Nucleus accumbens (tissue), 56 donors: ENCODE measurements at regions not wholly inside any gene's neighbourhood (a gene's known extent, or its start where the extent isn't known, plus 50 kb on each side); places are given as distances from the start of the nearest gene placed in this dataset.
"Not testable (repeated sequence)": the region's sequence is repeated elsewhere in the genome, so short reads cannot be mapped to it uniquely, and the experiment has no call there.

Experiments
- DNase-seq, 56 donors: peaks; one replicate each; lab custom pipeline; 2025; lab: John Stamatoyannopoulos, UW

DNA sequence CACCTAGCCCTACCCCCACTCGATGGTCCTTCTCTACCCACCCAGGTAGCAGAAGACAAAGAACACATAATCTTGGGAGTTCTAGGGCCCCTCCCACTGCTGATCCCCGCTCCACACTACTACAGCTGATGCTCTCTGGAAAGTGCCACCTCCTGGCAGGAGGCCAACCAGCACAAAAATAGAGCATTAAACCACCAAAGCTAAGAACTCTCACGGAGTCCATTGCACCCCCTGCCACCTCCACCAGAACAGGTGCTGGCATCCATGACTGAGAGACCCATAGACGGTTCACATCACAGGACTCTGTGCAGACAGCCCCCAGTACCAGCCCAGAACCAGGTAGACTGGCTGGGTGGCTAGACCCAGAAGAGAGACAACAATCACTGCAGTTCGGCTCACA is 575.5 kb downstream of the BNC2 start:
- not testable (repeated sequence) for DNase-seq

DNA sequence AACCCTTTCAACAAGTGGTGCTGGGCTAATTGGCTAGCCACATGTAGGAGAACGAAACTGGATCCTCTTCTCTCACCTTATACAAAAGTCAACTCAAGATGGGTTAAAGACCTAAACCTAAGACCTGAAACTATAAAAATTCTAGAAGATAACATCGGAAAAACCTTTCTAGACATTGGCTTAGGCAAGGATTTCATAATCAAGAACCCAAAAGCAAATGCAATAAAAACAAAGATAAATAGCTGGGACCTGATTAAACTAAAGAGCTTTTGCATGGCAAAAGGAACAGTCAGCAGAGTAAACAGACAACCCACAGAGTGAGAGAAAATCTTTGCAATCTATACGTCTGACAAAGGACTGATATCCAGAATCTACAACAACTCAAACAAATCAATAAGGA is 571.1 kb downstream of the BNC2 start:
- not testable (repeated sequence) for DNase-seq

DNA sequence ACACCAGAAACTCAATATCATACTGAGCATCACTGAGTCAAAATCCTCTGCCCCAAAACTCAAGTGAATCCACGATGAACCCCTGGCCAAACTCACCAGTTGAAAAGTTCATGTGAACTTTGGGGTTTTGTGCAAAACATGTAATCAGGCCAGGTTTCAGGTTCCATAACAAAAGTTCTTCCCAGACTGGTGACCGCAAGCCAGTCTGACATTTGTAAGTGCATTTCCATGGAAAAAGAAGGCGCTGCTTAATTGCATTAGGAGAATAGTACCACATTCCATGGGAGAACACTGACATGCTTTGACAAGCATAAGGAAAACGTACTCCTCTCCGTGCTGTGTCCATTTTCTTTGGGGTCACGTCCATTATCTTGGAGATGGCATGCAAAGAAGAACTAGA is 567.0 kb downstream of the BNC2 start:
- no peak for DNase-seq

DNA sequence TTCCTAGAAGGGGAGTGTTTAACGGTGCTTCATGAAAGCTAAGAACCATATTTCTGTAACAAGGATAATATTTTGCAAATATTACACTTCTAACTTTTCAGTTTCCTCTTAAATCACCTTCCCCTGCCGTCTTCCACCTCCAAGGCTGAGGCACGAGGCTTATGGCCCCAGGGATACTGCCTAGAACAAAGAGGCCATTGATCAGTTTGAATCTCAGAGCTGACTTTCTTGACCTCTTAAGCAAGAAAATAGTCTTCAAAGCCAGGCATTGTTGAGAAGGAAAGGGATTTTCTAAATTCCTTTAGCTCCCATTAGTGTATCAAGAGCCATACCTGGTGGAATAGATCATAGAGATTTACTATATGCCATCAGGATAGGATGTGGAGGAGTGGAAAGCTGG is 566.2 kb downstream of the BNC2 start:
- no peak for DNase-seq

DNA sequence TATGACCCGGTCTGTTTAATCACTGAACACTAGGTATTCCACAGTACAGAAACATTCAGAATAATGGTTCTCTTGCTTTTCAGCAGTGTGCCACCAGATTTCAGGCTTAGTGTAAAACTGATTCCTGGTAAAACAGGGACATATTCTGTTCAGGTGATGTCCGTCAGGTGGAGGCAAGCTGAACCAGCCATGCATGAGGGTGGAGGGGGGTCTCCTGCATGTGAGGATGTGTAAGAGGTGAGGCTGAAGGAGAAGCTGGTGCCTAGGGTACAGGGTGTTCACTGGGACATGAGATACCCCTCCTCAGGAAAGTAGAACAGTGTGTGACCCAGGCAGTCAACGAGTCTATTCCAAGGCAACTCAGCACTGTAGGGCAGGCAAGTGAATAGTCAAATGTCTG is 563.9 kb downstream of the BNC2 start:
- DNase-seq, result no peak

DNA sequence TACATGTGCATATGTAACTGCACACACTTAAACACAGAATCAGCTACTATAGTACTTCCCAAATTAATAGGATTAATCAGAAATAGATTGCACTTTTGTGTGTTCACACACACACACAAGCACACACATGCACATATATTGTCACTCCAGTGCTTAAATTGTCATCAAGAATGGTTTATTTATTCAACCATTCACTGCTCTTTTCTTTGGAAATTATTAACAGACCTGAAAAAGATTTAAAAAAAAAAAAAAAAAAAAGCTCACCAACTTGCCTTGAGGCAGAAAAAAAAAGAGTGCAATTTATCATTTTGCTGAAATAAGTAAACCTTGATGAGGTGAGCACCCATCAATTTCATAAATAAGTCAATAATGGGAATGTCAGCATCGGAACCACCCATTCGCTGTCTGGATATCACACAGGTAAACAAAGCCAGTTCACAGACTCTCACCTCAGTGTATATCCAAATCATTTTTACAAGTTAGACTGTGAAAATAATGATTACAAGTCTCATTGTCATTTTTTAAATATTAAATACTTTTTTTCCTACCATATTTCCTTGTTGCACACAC is 562.8 kb downstream of the BNC2 start:
- DNase-seq, result no peak

DNA sequence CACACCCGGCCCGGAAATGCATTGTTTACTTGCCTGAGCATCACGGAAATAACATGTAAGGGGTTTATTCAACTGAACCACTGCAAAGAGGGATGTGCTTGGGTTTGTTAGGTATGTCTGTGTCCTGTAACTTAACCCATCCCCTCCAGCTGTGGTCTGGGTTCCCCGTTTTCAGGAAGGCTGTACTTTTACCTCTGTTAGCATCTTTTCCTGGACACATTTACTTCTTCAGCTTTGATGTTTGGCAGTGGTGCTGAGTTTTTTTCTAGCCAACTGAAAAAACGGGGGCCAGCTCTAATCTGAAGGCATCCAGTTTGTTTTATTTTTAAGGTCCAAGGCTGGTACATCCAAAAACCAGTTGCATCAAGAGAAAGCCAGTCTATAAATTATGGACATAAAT is 561.8 kb downstream of the BNC2 start:
- DNase-seq, result no peak

DNA sequence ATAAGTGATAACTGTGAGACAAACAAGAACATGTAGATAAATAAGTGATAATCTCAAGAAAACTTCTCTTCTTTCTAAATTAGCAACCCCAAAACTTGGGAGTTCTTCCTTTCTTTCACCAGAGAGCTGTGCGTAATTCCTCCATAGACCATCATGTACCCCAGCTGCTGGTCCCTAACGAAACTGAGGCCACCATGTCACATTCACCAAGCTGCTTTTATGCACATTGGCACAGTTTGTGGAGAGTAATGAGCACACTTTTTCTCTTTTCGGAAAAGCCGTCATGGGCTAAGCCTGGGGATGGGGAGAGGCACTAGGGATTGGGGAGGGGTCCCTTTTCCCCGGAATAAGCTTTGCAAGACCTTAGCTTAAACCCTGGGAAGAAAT is 561.4 kb downstream of the BNC2 start:
- no peak for DNase-seq

DNA sequence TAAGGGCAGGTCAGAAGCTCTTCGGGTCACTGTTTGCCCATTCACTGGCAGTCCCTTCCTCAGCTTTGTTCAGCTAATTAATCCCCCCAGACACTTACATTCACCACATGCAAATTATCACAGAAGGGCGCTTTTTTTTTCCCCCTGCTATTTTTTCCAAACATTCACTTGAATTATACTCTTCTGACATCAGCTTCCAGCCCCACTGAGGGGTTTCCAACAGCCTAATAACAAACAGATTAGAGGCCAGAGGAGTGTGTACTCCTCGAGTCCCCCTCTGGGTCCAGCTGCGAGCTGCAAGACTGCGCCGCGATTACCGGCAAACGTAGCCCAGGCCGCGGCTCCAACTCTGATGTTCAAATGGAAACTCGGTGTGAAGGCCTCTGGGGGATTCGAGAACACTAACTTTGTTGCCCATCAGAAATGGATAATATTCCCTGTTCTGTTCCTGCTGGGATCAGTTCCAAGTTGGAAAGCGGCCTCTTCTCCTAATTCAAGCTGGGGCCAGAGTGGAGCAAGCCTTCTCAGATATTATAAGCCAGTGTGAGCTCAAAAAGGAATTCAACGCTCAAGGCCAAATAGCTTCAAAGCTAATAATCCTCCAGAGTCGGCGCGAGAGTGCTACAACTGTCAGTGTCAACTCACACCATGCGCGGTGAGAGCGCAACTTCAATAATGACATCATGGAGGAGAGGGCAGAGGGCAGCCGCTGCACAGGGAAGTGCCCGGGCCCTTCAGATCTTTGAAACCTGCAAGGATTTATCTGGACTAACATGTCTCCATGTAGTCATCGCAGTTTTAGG is 560.8 kb downstream of the BNC2 start:
- peak in 6 of 56 donors; percentile 8 to 31 (median 14) for DNase-seq

DNA sequence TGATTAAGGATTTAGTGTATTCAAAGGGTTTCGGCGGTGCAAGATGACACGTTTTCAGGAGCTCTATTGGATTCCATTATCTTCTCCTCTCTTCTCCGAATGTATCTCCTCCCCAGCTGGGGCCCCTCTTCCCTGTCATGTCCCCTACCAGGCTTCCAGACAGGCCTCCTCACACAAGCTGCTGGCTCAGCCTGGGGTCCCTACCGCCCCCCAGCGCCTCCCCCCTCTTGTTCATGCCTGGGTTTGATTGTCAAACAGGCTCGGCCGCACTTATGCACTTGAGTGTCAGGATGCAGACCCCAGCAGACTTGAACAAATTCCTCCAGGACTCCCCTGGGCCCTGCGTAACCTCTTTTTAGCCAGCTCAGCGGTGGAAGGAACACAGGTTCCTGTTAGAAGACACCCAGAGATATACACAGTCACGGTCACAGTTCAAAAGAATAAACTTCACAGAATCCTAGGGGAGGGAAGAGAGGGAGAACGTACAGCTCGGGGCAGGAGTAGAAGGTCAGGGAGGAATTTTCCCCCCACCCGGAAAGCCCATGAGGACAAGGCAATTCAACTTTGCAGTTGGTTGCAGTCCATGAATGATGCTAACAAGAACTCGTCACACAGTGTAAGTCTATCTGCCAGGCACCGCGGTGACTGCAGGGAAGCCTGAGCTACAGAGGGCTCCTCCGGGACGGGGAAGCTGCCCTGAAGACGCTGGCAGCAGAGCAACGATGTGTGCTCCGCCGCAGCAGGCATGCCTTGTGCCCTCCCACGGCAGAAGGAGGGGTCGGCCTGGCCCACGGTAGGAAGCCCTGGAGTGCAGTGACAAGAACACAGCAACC is 560.0 kb downstream of the BNC2 start:
- peak in 2 of 56 donors; percentile 11 to 24 for DNase-seq

DNA sequence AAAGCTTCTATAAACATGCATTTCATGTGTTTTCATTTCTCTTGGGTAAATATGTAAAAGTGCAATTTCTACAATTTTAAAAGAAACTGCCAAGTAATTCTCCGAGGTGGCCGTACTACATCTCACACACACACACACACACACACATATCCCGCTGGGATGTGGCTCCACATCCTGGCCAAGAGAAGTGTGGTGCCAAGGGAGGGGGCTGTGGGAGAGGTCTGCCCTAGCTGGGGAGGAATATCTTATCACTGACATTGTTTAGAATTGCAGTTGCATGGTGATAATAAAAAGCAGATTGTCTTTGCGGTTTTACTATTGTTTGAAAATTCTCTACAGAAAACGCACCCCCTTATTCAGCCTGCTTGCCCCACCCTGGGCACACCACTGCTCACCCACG is 558.4 kb downstream of the BNC2 start:
- no peak for DNase-seq

DNA sequence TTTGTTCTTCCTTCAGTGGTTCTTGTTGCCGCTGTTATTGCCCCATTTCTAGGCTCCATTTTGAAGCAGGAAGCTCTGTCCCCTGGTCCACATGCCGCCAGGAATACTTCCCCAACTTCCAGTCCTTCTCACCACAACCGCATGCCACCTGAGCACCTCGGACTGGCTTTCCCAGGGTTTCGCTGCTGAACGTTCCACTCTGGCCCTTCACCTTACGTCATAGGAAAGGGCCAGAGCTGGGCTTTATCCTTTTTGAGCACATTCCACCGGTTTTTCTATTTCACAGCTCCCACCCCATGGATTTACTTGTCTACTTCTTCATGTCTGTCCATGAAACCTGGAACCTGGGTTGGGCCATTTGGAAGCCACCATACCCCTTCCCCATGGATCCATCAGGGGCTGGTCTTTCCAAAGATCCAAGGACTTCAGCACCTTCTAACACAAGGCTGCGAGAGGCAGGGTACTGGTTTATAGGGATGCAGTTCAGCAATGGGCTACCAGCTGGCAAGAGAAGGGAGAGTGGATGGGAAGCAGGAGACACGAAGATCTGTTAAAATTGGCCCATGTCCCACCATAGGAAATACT is 557.4 kb downstream of the BNC2 start:
- DNase-seq, result no peak

DNA sequence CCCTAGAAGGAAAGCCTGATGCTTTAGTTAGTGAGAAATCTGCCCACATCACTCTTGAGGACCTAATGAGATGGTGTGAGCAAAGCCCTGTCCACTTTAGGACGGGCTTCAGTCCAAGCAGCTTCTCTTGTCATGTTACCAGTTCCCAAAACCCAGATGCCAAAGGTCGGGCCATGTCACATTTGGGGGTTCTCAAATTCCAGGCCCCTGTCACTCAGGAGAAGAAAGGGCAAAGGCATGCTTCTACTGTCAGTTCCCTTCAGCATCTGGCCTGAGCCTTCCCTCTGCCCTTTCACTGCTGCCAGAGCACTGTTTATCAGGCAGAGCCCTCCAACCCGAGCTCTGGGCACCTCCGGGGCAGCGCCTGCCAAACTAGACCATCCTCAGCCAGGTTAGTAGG is 556.0 kb downstream of the BNC2 start:
- DNase-seq, result no peak

DNA sequence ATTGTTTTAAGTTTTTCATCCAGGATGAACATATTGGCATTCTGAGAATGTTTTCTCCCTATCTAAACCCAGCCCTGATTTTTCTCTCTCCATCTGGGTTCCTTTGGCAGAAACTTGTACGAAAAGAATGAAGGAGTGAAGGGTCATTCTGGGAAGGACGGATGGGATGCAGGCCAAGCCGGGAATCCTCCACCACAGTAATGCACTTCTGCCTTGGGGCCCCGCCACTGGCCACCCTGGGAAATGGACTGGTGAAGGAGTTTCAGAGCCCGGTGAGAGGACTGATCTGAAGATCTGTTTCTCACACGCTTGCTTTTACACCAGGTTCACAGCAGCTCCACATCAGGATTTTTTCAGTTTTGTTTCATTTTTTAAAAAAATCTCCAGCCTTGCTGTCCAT is 554.8 kb downstream of the BNC2 start:
- DNase-seq, result no peak

DNA sequence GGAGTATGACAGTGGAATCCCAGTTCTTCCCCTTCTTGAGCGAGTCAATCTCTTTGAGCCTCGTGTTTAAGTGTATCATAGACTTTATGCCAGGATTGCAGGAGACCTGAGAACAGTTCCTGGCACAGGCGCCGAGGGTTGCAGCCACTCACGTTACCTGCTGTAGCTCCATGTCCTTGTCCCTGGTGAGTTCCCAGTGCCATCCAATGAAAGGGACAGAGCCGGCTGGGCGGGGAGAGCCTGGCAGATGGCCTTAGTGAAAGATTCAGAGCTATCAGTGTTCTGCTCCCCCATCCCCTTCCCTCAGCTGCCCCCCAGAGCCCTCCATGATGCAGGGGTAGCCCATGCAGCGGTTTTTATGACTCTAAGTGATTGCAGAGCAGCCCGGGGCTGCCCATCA is 554.0 kb downstream of the BNC2 start:
- DNase-seq, result no peak

DNA sequence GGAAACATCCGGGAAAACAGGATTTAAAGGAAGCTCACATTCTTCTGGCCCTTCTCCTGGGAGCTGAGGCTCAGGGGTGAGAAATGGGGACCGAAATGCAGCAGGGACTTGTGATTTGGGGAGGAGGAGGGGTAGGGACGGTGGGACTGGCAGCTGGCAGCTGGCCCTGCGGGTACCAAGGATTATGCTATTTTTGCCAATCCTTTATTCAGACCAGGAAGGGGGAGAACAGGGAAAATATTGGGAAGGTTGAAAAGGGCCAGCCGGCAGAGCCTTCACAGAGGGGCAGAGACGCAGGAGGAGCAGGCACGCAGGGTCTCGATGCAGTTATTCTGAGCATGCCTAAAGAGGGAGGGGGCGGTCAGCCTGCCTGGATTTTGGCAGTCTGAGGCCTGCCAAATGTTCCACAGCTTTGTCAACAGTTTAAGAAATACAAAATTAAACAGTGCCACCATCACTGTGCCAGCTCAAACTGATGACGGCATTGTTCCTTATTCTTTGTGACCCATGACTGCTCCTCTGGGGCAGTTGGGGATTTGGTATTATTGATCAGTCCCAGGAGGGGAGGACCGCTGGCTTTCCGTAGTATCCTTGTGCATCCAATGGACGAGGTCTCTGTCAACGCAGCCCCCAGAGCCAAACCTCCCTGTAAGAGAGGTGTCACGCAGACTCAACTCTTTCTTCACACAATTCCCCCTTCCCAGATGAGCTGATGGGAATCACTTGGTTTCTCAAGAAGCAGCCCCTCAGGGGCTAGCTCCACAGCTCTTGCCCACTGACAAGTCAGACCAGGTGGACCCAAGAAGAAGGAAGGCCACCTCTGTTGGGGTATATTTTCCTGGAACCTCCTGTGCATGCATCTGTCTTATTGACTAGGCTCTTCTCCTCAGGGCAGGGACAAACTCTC is 553.3 kb downstream of the BNC2 start:
- peak in 2 of 56 donors; percentile 21 to 25 for DNase-seq

DNA sequence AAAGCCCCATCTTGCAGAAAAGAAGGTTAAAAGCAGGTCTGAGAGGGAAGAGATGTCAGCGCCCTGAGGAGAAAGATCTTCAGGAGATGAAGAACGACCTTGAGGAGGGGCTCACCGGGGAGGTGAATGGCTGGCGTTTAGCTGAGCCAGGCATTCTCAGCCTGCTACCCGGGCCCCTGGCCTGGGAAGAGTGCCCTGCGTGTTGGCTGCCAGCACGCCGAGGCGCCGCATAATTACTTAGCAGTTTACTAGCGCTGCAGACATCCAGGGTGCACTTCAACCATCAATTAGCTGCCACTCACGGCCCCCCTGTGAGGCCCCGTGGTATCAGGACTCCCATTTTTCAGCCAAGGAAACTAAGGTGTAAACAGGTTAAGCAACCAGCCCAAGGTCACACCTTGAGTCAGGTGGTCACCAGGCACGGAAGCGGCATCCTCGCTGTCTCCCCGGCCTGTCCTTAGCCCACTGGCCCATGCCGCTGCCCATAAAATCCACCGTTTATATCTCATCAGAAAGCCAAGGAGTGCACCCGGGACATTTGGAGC is 551.9 kb downstream of the BNC2 start:
- peak in 23 of 56 donors; percentile 6 to 68 (median 30) for DNase-seq

DNA sequence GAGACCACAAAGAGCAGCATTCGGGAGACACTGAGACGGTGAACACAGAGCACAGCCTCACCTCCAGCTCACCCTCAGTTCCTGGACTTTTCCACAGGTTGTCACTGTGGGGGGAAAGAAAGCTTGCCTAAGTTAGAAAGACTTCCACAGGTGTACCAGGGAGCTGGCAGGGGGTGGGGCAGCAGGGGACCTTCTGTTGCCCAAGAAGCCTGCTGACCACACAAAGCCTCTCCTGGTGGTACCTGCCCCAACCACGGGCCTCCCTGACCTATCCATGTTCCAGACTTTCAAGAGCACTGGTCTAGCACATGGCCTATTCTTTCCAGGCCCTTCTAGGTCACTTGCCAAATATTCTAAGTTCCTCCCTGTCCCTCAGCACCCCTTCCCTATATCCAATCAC is 550.8 kb downstream of the BNC2 start:
- no peak for DNase-seq

DNA sequence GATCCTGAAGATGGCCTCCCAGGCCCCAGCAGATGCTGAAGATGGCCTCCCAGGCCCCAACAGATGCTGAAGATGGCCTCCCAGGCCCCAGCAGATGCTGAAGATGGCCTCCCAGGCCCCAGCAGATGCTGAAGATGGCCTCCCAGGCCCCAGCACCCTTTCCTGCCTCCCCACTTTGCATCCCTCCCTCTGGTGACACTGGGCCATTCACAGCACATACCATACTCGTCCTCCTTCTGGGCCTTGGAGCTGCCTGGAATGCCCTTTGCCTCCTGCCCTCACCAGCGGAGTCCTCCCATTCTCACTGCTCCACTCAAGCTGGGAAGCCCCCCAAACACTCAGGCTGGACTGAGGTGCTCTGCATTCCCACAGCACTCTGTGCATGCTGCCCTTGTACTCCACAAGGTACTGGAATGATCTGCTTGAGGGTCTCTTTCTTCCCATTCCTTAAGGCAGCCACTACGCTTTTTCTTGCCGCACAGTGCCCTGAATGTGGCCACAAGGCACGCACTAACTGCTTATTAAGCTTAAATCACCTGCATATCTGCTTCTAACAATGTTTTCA is 550.0 kb downstream of the BNC2 start:
- DNase-seq, result no peak
